Body of pancreas (tissue), 4 donors: ENCODE measurements at regions not wholly inside any gene's neighbourhood (a gene's known extent, or its start where the extent isn't known, plus 50 kb on each side); places are given as distances from the start of the nearest gene placed in this dataset.

Experiments used
- ATAC-seq: fragments of 150-250 bp; one replicate; pipeline ENCODE4 v1.9.1; 2016
- DNase-seq, 4 donors: peaks; one replicate each; pipeline ENCODE4 v3.0.0-alpha.2; 2019
- H3K27ac ChIP-seq, 4 donors: fragments of 200-600 bp; sonication (generic); 1 replicate in 3 of 4; 2 replicates in 1 of 4; pipeline versions ENCODE4 v1.5.1 to v1.6.1; 2016 to 2019; ENCODE audit warnings: mild to moderate bottlenecking in 1 of 4, mixed read lengths in 1 of 4, moderate library complexity in 1 of 4
- H3K27me3 ChIP-seq, 2 donors: fragments of 200-600 bp; sonication (generic); one replicate each; pipeline ENCODE4 v1.6.0; 2016; ENCODE audit warnings: mild to moderate bottlenecking in 1 of 2
- H3K36me3 ChIP-seq, 2 donors: fragments of 200-600 bp; sonication (generic); replicated peaks in 1 of 2; 2 replicates each; pipeline ENCODE4 v1.5.1; 2016; ENCODE audit warnings: low read depth in 2 of 2; ENCODE audit not compliant: insufficient read depth in 1 of 2
- H3K4me1 ChIP-seq: fragments of 200-600 bp; sonication (generic); one replicate; pipeline ENCODE4 v1.6.0; 2016
- H3K4me3 ChIP-seq, 2 donors: fragments of 200-600 bp; sonication (generic); 1 replicate in 1 of 2; 2 replicates in 1 of 2; pipeline ENCODE4 v1.5.1; 2016 to 2019
- H3K9me3 ChIP-seq, 3 donors: fragments of 200-600 bp; sonication (generic); 1 replicate in 2 of 3; 2 replicates in 1 of 3; pipeline ENCODE4 v1.5.1; 2016
- POLR2A ChIP-seq, 3 donors: fragments of 450-650 bp; IDR thresholded peaks; one replicate each; pipeline ENCODE4 v1.6.1; 2016; ENCODE audit warnings: antibody characterized with exemption in 3 of 3, mild to moderate bottlenecking in 2 of 3
- WGBS, 2 donors: methylation state at CpG; one replicate each; pipeline ENCODE4 v1.1.5; 2017; 5-methylcytosine and 5-hydroxymethylcytosine counted together
- intact Hi-C: fragments of 100-400 bp; cut with DNase I; formaldehyde crosslinking; loops from one replicate; pipeline ENCODE4 v1.15.1; 2023
- TF ChIP-seq, protein P1 (sequence below), 7 experiments: fragments of 450-650 bp in 4 of 7; fragments of 200-600 bp in 3 of 7; sonication (generic) in 3 of 7; IDR thresholded peaks; one replicate each; pipeline ENCODE4 v1.5.1; 2016 to 2019; ENCODE audit warnings: antibody characterized with exemption in 7 of 7

DNA sequence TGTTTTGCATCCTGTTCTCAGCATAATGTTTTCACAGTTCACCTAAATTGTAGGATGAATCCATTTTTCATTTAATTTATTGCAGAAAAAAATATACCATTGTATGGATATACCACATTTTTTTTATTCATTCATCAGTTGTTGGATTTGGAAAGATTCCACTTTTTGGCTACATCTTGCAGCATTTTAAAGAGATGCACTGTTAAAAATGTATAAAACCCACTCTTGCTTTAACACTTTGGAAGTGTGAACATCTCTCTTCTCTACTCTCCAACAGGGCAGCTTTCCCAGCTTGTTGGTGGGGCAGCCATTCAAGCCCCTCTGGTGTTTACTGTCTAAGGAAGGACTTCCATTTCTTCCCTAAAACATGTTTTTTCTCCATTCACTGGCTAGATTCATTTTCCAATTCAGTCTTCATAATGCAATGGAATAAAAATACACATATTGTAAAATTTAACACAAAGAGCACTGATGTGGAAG lies 104.4 kb upstream of the CBLN2 start:
- Histone ChIP-seq H3K4me3 (no peak overlapping the region), H3K4me1 (no peaks in the 10 kb centered on the region), H3K27ac (no peak overlapping the region), H3K9me3 (no peaks in the 10 kb centered on the region), H3K27me3 (no peaks in the 10 kb centered on the region), H3K36me3 (no peaks in the 10 kb centered on the region)
- ATAC-seq (no peak), DNase-seq (no peak)
- intact Hi-C loops, result no loop called here
- TF ChIP-seq, protein P1, sequence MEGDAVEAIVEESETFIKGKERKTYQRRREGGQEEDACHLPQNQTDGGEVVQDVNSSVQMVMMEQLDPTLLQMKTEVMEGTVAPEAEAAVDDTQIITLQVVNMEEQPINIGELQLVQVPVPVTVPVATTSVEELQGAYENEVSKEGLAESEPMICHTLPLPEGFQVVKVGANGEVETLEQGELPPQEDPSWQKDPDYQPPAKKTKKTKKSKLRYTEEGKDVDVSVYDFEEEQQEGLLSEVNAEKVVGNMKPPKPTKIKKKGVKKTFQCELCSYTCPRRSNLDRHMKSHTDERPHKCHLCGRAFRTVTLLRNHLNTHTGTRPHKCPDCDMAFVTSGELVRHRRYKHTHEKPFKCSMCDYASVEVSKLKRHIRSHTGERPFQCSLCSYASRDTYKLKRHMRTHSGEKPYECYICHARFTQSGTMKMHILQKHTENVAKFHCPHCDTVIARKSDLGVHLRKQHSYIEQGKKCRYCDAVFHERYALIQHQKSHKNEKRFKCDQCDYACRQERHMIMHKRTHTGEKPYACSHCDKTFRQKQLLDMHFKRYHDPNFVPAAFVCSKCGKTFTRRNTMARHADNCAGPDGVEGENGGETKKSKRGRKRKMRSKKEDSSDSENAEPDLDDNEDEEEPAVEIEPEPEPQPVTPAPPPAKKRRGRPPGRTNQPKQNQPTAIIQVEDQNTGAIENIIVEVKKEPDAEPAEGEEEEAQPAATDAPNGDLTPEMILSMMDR (IDR thresholded peaks at IDR 0.05), result no peak
- no peak for TF ChIP-seq POLR2A (IDR thresholded peaks at IDR 0.05)

- intact Hi-C loops, result no loop called here
- DNase-seq (no peak), ATAC-seq (no peak)
- no peak overlapping the region for H3K27ac ChIP-seq
- H3K4me3 ChIP-seq, result no peak overlapping the region
- H3K27me3 ChIP-seq, result no peaks in the 10 kb centered on the region
- 46 to 58% methylated on average over 3 of the region's 3 CpGs for WGBS, 2 donors
- H3K4me1 ChIP-seq, result no peaks in the 10 kb centered on the region
- H3K9me3 ChIP-seq, result no peaks in the 10 kb centered on the region
- no peaks in the 10 kb centered on the region for H3K36me3 ChIP-seq
- no peak for TF ChIP-seq POLR2A (IDR thresholded peaks at IDR 0.05)
- TF ChIP-seq, protein P1 (IDR thresholded peaks at IDR 0.05), result no peak
Observed at GRCh38 chr18:72648079-72648478, 103.9 kb upstream of the CBLN2 start.

- no peak overlapping the region for H3K4me3 ChIP-seq
- intact Hi-C loops, result no loop called here
- no peaks in the 10 kb centered on the region for H3K36me3 ChIP-seq
- H3K27ac ChIP-seq, result no peak overlapping the region
- no peak for DNase-seq
- WGBS, 2 donors, result 31 to 36% methylated on average over 2 of the region's 2 CpGs
- TF ChIP-seq POLR2A (IDR thresholded peaks at IDR 0.05), result no peak
- TF ChIP-seq, protein P1 (IDR thresholded peaks at IDR 0.05), result no peak
- H3K4me1 ChIP-seq, result no peaks in the 10 kb centered on the region
- no peak for ATAC-seq
- H3K9me3 ChIP-seq, result no peaks in the 10 kb centered on the region
- no peaks in the 10 kb centered on the region for H3K27me3 ChIP-seq
Observed at GRCh38 chr18:72640557-72640956, 96.4 kb upstream of the CBLN2 start.

- intact Hi-C loops, result no loop called here
- TF ChIP-seq POLR2A (IDR thresholded peaks at IDR 0.05), result no peak
- TF ChIP-seq, protein P1 (IDR thresholded peaks at IDR 0.05), result no peak
- Histone ChIP-seq H3K27me3 (no peaks in the 10 kb centered on the region), H3K4me1 (no peaks in the 10 kb centered on the region), H3K36me3 (no peaks in the 10 kb centered on the region), H3K4me3 (no peak overlapping the region), H3K9me3 (no peaks in the 10 kb centered on the region), H3K27ac (no peak overlapping the region)
- ATAC-seq (no peak), DNase-seq (no peak)
- WGBS, 2 donors, result 78 to 84% methylated on average over 3 of the region's 3 CpGs
Observed at GRCh38 chr18:72638376-72638775, 94.2 kb upstream of the CBLN2 start.

DNA sequence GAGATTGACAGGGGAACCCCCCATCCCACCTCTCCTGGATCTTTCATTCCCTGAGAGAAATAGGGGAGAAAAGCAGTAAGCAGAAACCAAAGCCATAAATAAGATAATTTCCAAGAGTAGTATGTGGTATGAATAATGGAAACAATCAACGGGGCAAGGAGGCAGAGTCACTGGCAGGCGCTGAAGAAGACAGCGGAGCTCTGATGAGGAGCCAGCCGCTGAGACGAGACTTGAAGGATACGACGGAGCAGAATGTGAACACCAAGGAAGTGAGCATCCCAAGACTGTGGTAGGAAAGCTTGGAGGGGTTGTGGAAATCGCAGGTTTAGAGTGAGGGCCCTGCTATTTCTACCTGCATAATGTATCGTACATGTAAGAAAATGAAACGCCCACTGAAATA lies 93.6 kb upstream of the CBLN2 start:
- WGBS, 2 donors, result 65 to 67% methylated on average over 10 of the region's 10 CpGs
- no peak for ATAC-seq
- Histone ChIP-seq H3K4me3 (no peak overlapping the region), H3K4me1 (no peaks in the 10 kb centered on the region), H3K27ac (no peak overlapping the region), H3K9me3 (no peaks in the 10 kb centered on the region), H3K27me3 (no peaks in the 10 kb centered on the region), H3K36me3 (no peaks in the 10 kb centered on the region)
- intact Hi-C loops, result no loop called here
- no peak for TF ChIP-seq POLR2A (IDR thresholded peaks at IDR 0.05)
- TF ChIP-seq, protein P1 (IDR thresholded peaks at IDR 0.05), result no peak
- DNase-seq, result no peak
